Hindlimb muscle (tissue), 1 donor: ENCODE measurements at regions not wholly inside any gene's neighbourhood (a gene's known extent, or its start where the extent isn't known, plus 50 kb on each side); places are given as distances from the start of the nearest gene placed in this dataset.

ENCODE experiments used
- DNase-seq: peaks from one replicate; pipeline ENCODE4 v3.0.0-alpha.2; 2013

DNA sequence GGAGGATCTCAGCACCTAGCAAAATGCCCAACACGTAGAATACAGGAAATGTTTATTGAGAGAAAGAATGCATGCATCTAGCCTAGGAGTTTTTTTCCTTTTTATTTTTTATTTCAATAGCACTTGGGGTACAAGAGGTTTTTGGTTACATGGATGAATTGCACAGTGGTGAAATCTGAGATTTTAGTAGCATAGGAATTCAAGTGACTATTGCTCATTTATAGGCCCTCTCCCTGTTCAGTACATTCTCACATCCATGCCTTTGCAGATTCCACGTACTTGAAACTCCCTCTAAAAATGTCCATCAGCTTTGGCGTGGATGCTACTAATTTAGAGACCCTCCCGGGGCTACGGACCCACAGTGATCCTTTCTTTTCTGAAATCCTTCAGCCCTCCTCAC, 61.7 kb upstream of the PIAS1 start:
- DNase-seq: no peak

DNA sequence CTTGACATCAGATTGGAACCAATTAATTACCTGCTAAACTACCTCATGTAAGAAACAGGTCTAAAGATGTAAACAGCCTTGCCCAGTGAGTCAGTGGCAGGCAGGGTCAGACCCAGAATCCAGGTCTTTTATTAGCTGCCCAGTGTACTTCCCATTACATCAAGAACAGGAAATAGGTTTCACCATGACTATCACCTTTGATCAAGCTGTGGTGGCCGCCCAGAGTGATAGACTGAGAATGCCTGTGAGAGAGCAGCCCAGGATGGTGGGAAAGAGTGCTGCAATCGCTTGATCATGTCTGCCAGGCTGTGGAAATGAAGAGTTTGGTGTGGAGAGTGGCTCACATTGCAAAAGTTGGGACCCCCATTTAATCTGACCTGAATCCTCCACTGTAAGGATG, 61.3 kb upstream of the PIAS1 start:
- no peak for DNase-seq

DNA sequence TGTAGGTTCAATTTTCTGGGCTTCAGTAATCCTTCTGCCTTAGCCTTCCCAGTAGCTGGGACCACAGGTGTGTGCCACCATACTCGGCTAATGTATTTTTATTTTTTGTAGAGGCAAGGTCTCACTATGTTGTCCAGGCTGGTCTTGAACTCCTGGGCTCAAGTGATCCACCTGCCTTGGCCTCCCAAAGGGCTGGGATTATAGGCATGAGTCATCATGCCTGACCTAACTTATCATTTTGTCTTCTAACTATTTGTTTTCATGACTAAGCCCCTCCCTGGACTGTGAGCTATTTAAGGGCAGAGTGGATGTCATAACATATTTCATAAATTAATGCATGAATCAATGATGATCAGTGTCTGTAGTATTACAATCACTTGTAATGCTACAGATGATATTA, 56.1 kb upstream of the PIAS1 start:
- DNase-seq: no peak

DNA sequence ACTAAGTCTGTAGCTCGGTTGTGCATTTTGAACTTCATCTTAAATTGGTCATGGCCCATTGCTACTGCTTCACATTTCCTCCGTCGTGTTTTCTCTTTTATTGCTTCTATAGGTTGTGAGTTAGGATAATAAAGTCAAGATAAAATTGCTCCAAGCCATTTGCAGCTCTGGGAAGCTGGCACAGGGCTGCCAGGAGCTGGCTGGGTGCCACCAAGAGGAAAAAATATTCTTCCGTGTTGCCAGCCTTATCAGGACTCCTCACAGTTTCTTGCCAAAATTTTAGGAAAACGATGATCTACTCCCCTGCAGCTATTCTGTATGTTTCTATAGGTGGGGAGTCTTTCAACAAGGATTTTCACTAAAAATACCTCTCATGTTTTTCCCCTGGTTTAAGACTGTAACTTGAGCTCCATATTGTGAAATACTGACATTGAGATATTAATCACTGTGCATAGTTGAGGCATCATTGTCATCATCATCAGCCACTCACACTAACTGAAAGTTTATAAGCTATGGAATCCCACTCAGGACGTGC, 55.4 kb upstream of the PIAS1 start:
- no peak for DNase-seq

- DNase-seq: no peak
Measured at GRCh38 chr15:67999320-68000100, 54.6 kb upstream of the PIAS1 start.

GRCh38 chr15:68000754-68001153, 53.4 kb upstream of the PIAS1 start:
- no peak for DNase-seq

DNA sequence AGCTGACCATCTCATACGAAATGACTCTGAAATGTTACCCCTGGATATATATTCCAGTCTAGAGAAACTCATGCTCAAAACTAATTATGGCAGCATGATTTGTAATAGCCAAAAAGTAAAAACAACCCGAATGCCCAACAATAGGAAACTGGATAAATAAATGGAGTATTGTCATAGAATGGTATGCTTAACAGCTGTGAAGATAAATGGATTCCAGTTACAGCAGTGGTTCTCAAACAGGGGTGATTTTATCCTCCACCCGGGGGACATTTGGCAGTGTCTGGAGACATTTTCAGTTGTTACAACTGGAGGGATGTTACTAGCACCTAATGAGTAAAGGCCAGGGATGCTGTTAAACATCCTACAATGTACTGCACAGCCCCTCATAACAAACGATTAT, 52.3 kb upstream of the PIAS1 start:
- no peak for DNase-seq

GRCh38 chr15:68003297-68003696, 50.8 kb upstream of the PIAS1 start:
- DNase-seq: no peak
